ENCODE measurements at regions not wholly inside any gene's neighbourhood (a gene's known extent, or its start where the extent isn't known, plus 50 kb on each side); places are given as distances from the start of the nearest gene placed in this dataset.
A peak's percentile ranks its signal among the peaks of the same experiment; 100 is the strongest.

- DNase-seq (ENCODE audit: low read depth, low spot score), result no peak
- no peak overlapping the region for H3K27ac ChIP-seq (ENCODE audit: low read length)
- no CpG with 5 or more reads among the region's 1 CpG for WGBS (ENCODE audit: insufficient coverage, insufficient read length)
- H3K36me3 ChIP-seq (ENCODE audit: control insufficient read depth, insufficient read depth, low read length), result no peaks in the 10 kb centered on the region
- no peaks in the 10 kb centered on the region for H3K27me3 ChIP-seq (ENCODE audit: control insufficient read depth, insufficient read depth, low read length)
- no peak overlapping the region for H3K4me3 ChIP-seq (ENCODE audit: low read length)
- no peaks in the 10 kb centered on the region for H3K4me1 ChIP-seq (ENCODE audit: control insufficient read depth, insufficient read depth, low read length)
- H3K9me3 ChIP-seq (ENCODE audit: control insufficient read depth, insufficient read depth, low read length), result no peaks in the 10 kb centered on the region
Measured at GRCh38 chr13:105519771-105520170, 1015.7 kb downstream of the EFNB2 start.

DNA sequence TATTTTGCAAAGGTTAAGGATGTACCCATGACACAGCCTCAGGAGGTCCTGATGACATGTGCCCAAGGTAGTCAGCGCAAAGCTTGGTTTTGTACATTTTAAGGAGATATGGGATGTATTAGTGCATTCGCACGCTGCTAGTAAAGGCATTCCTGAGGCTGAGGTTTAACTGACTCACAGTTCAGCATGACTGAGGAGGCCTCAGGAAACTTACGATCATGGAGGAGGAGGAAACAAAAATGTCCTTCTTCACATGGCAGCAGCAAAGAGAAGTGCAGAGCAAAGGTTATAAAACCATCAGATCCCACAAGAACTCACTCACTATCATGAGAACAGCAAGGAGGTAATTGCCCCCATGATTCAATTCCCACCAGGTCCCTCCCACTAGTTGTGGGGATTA, 1017.4 kb downstream of the EFNB2 start:
- no CpG with 5 or more reads among the region's 4 CpGs for WGBS (ENCODE audit: insufficient coverage, insufficient read length)
- no peaks in the 10 kb centered on the region for H3K4me1 ChIP-seq (ENCODE audit: control insufficient read depth, insufficient read depth, low read length)
- no peaks in the 10 kb centered on the region for H3K36me3 ChIP-seq (ENCODE audit: control insufficient read depth, insufficient read depth, low read length)
- no peaks in the 10 kb centered on the region for H3K9me3 ChIP-seq (ENCODE audit: control insufficient read depth, insufficient read depth, low read length)
- DNase-seq (ENCODE audit: low read depth, low spot score), result no peak
- H3K4me3 ChIP-seq (ENCODE audit: low read length), result no peak overlapping the region
- no peaks in the 10 kb centered on the region for H3K27me3 ChIP-seq (ENCODE audit: control insufficient read depth, insufficient read depth, low read length)
- no peak overlapping the region for H3K27ac ChIP-seq (ENCODE audit: low read length)

DNA sequence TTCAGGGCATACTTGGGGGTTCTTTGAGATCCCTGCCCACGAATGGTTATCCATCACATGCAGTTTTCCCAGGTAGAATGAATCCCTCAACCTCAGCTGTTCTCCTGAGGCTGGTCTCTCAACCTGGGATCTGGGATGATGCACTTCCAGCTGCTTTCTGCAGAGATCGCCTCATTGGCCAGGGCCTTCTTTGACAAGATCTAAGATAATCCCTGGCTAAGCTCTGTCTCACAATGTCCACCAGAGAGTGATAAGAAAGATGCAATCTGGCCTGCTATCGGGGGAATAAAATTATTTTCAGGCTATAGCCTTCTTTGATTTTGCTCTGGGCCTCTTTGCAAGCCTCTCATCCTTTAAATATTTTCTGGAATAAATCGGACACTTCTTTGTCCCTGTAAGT, 1021.1 kb downstream of the EFNB2 start:
- H3K4me1 ChIP-seq (ENCODE audit: control insufficient read depth, insufficient read depth, low read length), result no peaks in the 10 kb centered on the region
- no peak for DNase-seq (ENCODE audit: low read depth, low spot score)
- no peak overlapping the region for H3K27ac ChIP-seq (ENCODE audit: low read length)
- no peaks in the 10 kb centered on the region for H3K9me3 ChIP-seq (ENCODE audit: control insufficient read depth, insufficient read depth, low read length)
- no peak overlapping the region for H3K4me3 ChIP-seq (ENCODE audit: low read length)
- no CpG with 5 or more reads among the region's 4 CpGs for WGBS (ENCODE audit: insufficient coverage, insufficient read length)
- no peaks in the 10 kb centered on the region for H3K36me3 ChIP-seq (ENCODE audit: control insufficient read depth, insufficient read depth, low read length)
- no peaks in the 10 kb centered on the region for H3K27me3 ChIP-seq (ENCODE audit: control insufficient read depth, insufficient read depth, low read length)

DNA sequence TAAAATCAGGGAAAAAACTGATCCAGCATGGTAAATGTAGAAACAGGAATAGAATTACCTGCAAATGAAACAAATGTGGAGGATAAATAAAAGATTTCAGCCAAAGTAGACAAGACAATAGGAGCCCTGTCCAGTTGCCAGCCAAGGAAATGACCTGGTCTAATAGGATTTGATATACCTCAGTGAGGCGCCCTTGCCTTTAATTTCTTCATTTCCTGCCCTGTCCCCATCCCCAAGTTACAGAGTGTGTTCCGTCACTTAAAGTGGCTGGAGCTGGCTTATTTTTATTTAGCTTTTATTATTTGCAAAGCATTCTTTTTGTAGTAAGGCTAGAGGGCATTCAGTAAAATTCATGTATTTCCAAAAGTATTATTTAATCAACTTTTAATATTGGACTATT, 1022.0 kb downstream of the EFNB2 start:
- H3K4me3 ChIP-seq (ENCODE audit: low read length), result no peak overlapping the region
- no CpG with 5 or more reads among the region's 2 CpGs for WGBS (ENCODE audit: insufficient coverage, insufficient read length)
- H3K27me3 ChIP-seq (ENCODE audit: control insufficient read depth, insufficient read depth, low read length), result no peaks in the 10 kb centered on the region
- no peak for DNase-seq (ENCODE audit: low read depth, low spot score)
- H3K9me3 ChIP-seq (ENCODE audit: control insufficient read depth, insufficient read depth, low read length), result no peaks in the 10 kb centered on the region
- no peaks in the 10 kb centered on the region for H3K36me3 ChIP-seq (ENCODE audit: control insufficient read depth, insufficient read depth, low read length)
- H3K27ac ChIP-seq (ENCODE audit: low read length), result no peak overlapping the region
- no peaks in the 10 kb centered on the region for H3K4me1 ChIP-seq (ENCODE audit: control insufficient read depth, insufficient read depth, low read length)

DNA sequence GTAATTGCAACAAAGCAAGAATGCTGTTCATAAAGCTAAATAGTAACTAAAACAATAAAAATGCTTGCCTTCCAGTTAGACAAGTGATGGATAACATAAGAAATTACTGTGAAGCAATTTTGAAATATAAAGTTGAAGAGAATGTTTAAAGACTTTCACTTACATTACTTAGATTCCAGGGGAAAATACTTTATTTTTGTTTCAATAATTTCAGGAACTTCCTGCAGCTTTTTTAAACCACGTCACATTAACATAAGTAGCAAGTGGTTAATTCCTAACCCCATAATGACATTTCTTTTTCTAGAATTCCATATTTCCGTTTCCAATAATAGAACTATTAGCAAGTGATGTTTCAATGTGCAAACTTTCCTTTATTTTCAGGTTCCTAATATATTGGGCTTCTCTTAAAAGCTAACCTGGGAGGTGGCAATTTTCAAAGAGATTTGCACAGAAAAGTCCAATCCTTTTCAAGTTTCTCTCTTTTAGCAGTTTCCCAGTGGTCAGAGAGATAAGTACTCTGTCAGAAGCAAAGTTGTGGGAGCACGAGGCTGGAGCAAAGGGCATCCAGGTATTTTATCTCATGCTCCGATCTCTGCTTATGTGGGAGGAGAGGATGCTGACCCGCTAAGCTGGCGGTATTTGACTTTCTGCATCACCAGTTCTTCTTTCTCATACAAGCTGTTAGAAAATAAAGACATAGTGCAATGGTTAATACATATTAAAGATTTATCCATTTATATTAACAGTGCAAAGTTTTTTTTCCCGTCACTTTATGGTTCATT, 1025.3 kb downstream of the EFNB2 start:
- Histone ChIP-seq H3K4me3 (ENCODE audit: low read length) (no peak overlapping the region), H3K27ac (ENCODE audit: low read length) (no peak overlapping the region), H3K27me3 (ENCODE audit: control insufficient read depth, insufficient read depth, low read length) (no peaks in the 10 kb centered on the region), H3K4me1 (ENCODE audit: control insufficient read depth, insufficient read depth, low read length) (no peaks in the 10 kb centered on the region), H3K36me3 (ENCODE audit: control insufficient read depth, insufficient read depth, low read length) (no peaks in the 10 kb centered on the region), H3K9me3 (ENCODE audit: control insufficient read depth, insufficient read depth, low read length) (no peaks in the 10 kb centered on the region)
- WGBS (ENCODE audit: insufficient coverage, insufficient read length), result 100% methylated on average over 1 of the region's 7 CpGs
- DNase-seq (ENCODE audit: low read depth, low spot score), result no peak

DNA sequence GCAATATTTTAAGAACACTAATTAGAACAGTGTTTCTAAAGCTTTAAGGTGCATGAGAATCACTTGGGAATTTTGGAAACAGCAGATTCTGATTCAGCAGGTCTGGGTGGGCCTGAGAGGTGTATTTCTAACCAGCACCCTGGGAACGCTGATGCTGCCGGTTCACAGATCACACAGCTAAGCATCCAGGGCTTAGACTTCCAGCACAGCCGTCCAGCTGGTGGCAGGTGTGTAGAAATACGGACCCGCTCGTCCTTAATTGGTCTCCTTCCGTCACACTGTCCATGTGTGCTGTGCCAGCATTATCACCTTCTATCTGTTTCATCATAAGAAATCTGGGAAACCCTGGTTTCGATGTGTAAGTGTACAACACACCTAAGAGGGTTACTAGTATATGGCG, 1029.0 kb downstream of the EFNB2 start:
- Histone ChIP-seq H3K27ac (ENCODE audit: low read length) (no peak overlapping the region), H3K9me3 (ENCODE audit: control insufficient read depth, insufficient read depth, low read length) (no peaks in the 10 kb centered on the region), H3K4me3 (ENCODE audit: low read length) (no peak overlapping the region), H3K27me3 (ENCODE audit: control insufficient read depth, insufficient read depth, low read length) (no peaks in the 10 kb centered on the region), H3K36me3 (ENCODE audit: control insufficient read depth, insufficient read depth, low read length) (no peaks in the 10 kb centered on the region), H3K4me1 (ENCODE audit: control insufficient read depth, insufficient read depth, low read length) (no peaks in the 10 kb centered on the region; the same call in 1 of the 2 replicates)
- no CpG with 5 or more reads among the region's 9 CpGs for WGBS (ENCODE audit: insufficient coverage, insufficient read length)
- DNase-seq (ENCODE audit: low read depth, low spot score), result no peak

DNA sequence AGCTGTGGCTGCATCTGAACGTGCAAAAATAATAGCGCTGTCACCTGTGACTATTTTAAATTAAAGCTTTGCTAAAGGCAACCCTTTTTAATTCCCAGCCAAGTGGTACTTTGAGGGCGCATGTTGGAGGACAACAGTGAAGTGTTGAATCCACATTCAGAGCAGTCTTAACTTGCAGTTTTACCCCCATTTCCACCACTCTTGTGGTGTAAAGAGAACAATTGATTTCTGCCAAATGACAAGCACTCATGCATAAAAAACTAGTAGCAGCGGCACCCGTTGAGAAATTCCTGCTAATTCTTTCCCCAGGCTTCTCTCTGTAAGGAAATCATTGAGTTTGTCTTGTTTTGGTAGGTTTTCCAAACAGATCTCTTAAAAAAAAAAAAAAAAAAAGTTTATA, 1033.3 kb downstream of the EFNB2 start:
- no CpG with 5 or more reads among the region's 5 CpGs for WGBS (ENCODE audit: insufficient coverage, insufficient read length)
- peak; percentile 5 for DNase-seq (ENCODE audit: low read depth, low spot score)
- no peaks in the 10 kb centered on the region; the same call in 1 of the 2 replicates for H3K4me1 ChIP-seq (ENCODE audit: control insufficient read depth, insufficient read depth, low read length)
- H3K9me3 ChIP-seq (ENCODE audit: control insufficient read depth, insufficient read depth, low read length), result no peaks in the 10 kb centered on the region
- H3K27ac ChIP-seq (ENCODE audit: low read length), result no peak overlapping the region
- no peaks in the 10 kb centered on the region for H3K36me3 ChIP-seq (ENCODE audit: control insufficient read depth, insufficient read depth, low read length)
- no peak overlapping the region for H3K4me3 ChIP-seq (ENCODE audit: low read length)
- H3K27me3 ChIP-seq (ENCODE audit: control insufficient read depth, insufficient read depth, low read length), result no peaks in the 10 kb centered on the region

DNA sequence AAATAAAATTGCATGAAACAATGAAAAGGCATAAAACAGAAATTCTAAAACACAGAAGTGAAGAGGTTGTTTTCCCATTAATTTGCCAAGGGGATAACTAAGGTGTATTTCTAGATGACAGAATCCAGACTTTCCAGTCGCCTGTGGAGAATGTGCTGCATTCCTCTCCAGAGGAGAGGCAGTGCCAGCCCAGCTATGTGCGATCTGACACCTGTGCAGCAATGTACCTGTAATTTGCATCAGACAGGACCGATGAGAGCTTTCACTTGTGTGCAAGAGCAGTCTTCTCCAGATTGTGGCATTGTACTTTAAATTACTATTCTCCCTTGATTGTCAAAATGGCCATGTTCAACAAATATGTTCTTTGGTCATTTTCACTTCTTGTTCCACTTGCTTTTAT, 1037.9 kb downstream of the EFNB2 start:
- no peaks in the 10 kb centered on the region for H3K9me3 ChIP-seq (ENCODE audit: control insufficient read depth, insufficient read depth, low read length)
- no peak for DNase-seq (ENCODE audit: low read depth, low spot score)
- H3K4me3 ChIP-seq (ENCODE audit: low read length), result no peak overlapping the region
- H3K36me3 ChIP-seq (ENCODE audit: control insufficient read depth, insufficient read depth, low read length), result no peaks in the 10 kb centered on the region
- no peaks in the 10 kb centered on the region for H3K27me3 ChIP-seq (ENCODE audit: control insufficient read depth, insufficient read depth, low read length)
- H3K4me1 ChIP-seq (ENCODE audit: control insufficient read depth, insufficient read depth, low read length), result peaks cover 2% of the 10 kb centered on the region
- no CpG with 5 or more reads among the region's 3 CpGs for WGBS (ENCODE audit: insufficient coverage, insufficient read length)
- H3K27ac ChIP-seq (ENCODE audit: low read length), result no peak overlapping the region

GRCh38 chr13:105492216-105492615, 1043.2 kb downstream of the EFNB2 start:
- Histone ChIP-seq H3K4me1 (ENCODE audit: control insufficient read depth, insufficient read depth, low read length) (peaks cover 2% of the 10 kb centered on the region), H3K27ac (ENCODE audit: low read length) (no peak overlapping the region), H3K36me3 (ENCODE audit: control insufficient read depth, insufficient read depth, low read length) (no peaks in the 10 kb centered on the region), H3K4me3 (ENCODE audit: low read length) (no peak overlapping the region), H3K27me3 (ENCODE audit: control insufficient read depth, insufficient read depth, low read length) (no peaks in the 10 kb centered on the region), H3K9me3 (ENCODE audit: control insufficient read depth, insufficient read depth, low read length) (no peaks in the 10 kb centered on the region)
- no peak for DNase-seq (ENCODE audit: low read depth, low spot score)

DNA sequence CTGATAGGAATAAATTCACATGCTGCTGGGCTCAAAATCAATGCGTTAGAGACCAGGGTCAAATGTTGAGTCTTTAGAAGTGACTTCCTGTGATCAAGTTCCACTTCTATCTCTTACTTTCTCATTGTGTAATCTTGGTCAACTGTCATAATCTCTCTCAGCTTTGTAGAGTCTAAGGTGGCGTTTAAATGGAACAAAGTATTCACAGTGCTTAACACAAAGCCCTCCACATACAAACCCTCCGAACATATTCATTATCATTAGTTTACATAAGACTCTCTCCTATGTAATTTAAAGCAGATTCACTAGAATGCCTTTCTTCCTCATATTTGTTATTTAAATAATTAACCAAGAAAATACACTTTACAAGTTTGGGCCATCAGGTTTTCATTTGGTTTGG, 1044.1 kb downstream of the EFNB2 start:
- Histone ChIP-seq H3K4me3 (ENCODE audit: low read length) (no peak overlapping the region), H3K9me3 (ENCODE audit: control insufficient read depth, insufficient read depth, low read length) (no peaks in the 10 kb centered on the region), H3K27me3 (ENCODE audit: control insufficient read depth, insufficient read depth, low read length) (no peaks in the 10 kb centered on the region), H3K4me1 (ENCODE audit: control insufficient read depth, insufficient read depth, low read length) (peaks cover 2% of the 10 kb centered on the region), H3K36me3 (ENCODE audit: control insufficient read depth, insufficient read depth, low read length) (no peaks in the 10 kb centered on the region), H3K27ac (ENCODE audit: low read length) (no peak overlapping the region)
- DNase-seq (ENCODE audit: low read depth, low spot score), result no peak
- 100% methylated on average over 1 of the region's 3 CpGs for WGBS (ENCODE audit: insufficient coverage, insufficient read length)

GRCh38 chr13:105485081-105485480, 1050.4 kb downstream of the EFNB2 start:
- Histone ChIP-seq H3K27ac (ENCODE audit: low read length) (no peak overlapping the region), H3K36me3 (ENCODE audit: control insufficient read depth, insufficient read depth, low read length) (no peaks in the 10 kb centered on the region), H3K9me3 (ENCODE audit: control insufficient read depth, insufficient read depth, low read length) (no peaks in the 10 kb centered on the region), H3K4me3 (ENCODE audit: low read length) (no peak overlapping the region), H3K4me1 (ENCODE audit: control insufficient read depth, insufficient read depth, low read length) (no peaks in the 10 kb centered on the region), H3K27me3 (ENCODE audit: control insufficient read depth, insufficient read depth, low read length) (no peaks in the 10 kb centered on the region)
- WGBS (ENCODE audit: insufficient coverage, insufficient read length), result no CpG with 5 or more reads among the region's 2 CpGs
- DNase-seq (ENCODE audit: low read depth, low spot score), result no peak

Measured in iPS DF 6.9 (cell line).